Esophagus muscularis mucosa (tissue), 3 donors: ENCODE measurements at regions not wholly inside any gene's neighbourhood (a gene's known extent, or its start where the extent isn't known, plus 50 kb on each side); places are given as distances from the start of the nearest gene placed in this dataset.

ENCODE experiments used
- CTCF ChIP-seq, 3 experiments: fragments of 200-600 bp in 2 of 3; fragments of 450-650 bp in 1 of 3; sonication (generic) in 2 of 3; IDR thresholded peaks; one replicate each; pipeline ENCODE4 v1.5.1; 2017 to 2019; ENCODE audit warnings: antibody characterized with exemption in 3 of 3, mild to moderate bottlenecking in 2 of 3, moderate library complexity in 1 of 3
- POLR2AphosphoS5 ChIP-seq, 2 donors: sonication (generic); formaldehyde crosslinking; IDR thresholded peaks; one replicate each; pipeline ENCODE4 v1.6.1; 2017; ENCODE audit warnings: antibody characterized with exemption in 2 of 2

- TF ChIP-seq CTCF (IDR thresholded peaks at IDR 0.05), result no peak
- TF ChIP-seq POLR2AphosphoS5 (IDR thresholded peaks at IDR 0.05), result no peak
Measured at GRCh38 chr2:216807857-216808272, 52.0 kb downstream of the TNP1 start.
